IgD-negative memory B cell (primary cell): ENCODE measurements at regions not wholly inside any gene's neighbourhood (a gene's known extent, or its start where the extent isn't known, plus 50 kb on each side); places are given as distances from the start of the nearest gene placed in this dataset.

Experiments used
- H3K27ac Mint-ChIP-seq, 3 donors: one replicate each; pipeline ENCODE4 v1.8.0; 2020 to 2022; ENCODE audit warnings: mild to moderate bottlenecking in 3 of 3, mixed read lengths in 3 of 3, moderate library complexity in 1 of 3
- H3K27me3 Mint-ChIP-seq: one replicate; pipeline ENCODE4 v1.8.0; 2021; ENCODE audit warnings: mixed read lengths
- H3K36me3 Mint-ChIP-seq: one replicate; pipeline ENCODE4 v1.8.0; 2020; ENCODE audit warnings: mild to moderate bottlenecking, mixed read lengths
- H3K4me1 Mint-ChIP-seq, 3 donors: one replicate each; pipeline ENCODE4 v1.8.0; 2020 to 2022; ENCODE audit warnings: mixed read lengths in 3 of 3, mild to moderate bottlenecking in 1 of 3
- H3K4me3 Mint-ChIP-seq, 4 donors: one replicate each; pipeline ENCODE4 v1.8.0; 2020 to 2022; ENCODE audit warnings: mild to moderate bottlenecking in 4 of 4, mixed read lengths in 4 of 4, moderate library complexity in 3 of 4
- H3K9me3 Mint-ChIP-seq, 3 donors: one replicate each; pipeline ENCODE4 v1.8.0; 2020 to 2021; ENCODE audit warnings: mixed read lengths in 3 of 3, mild to moderate bottlenecking in 1 of 3

- H3K27me3 Mint-ChIP-seq: no peaks in the 10 kb centered on the region
- no peaks in the 10 kb centered on the region for H3K36me3 Mint-ChIP-seq
- H3K9me3 Mint-ChIP-seq: peaks cover 0 to 3% (median 2%) of the 10 kb centered on the region in 3 donors
- no peak overlapping the region for H3K4me3 Mint-ChIP-seq
- H3K4me1 Mint-ChIP-seq: no peaks in the 10 kb centered on the region
- H3K27ac Mint-ChIP-seq: no peak overlapping the region
These were observed 190.8 kb downstream of the ELAVL2 start for GRCh38 chr9:23635276-23635675.

DNA sequence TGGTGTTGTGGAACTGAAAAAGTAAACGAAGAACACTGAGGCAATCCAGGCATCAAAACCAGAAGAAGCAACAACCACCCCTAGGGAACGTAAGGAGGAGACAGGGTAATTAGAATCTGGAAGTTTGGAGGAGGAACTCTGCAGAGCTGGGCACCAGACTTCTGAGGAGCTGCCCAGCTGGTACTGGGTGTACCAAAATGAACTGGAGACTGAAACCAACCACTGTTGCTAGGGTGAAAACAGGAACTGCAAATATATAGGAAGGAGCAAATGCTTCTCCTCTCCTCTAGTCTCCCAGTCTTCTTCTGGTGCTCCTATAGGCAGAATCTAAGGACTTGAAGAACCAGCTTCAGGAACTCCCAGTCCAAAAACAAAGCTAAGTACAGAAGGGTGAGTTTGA, 189.8 kb downstream of the ELAVL2 start:
- H3K4me3 Mint-ChIP-seq: no peak overlapping the region

GRCh38 chr9:23638011-23638410, 188.0 kb downstream of the ELAVL2 start:
- Mint-ChIP-seq H3K9me3 (peaks cover 0 to 4% (median 4%) of the 10 kb centered on the region in 3 donors), H3K4me3 (no peak overlapping the region), H3K27me3 (no peaks in the 10 kb centered on the region), H3K27ac (no peak overlapping the region), H3K36me3 (no peaks in the 10 kb centered on the region), H3K4me1 (no peaks in the 10 kb centered on the region)

More for the DNA sequence above, 189.8 kb downstream of the ELAVL2 start:
- H3K27me3 Mint-ChIP-seq: no peaks in the 10 kb centered on the region
- no peaks in the 10 kb centered on the region for H3K36me3 Mint-ChIP-seq
- H3K9me3 Mint-ChIP-seq: peaks cover 0 to 3% (median 2%) of the 10 kb centered on the region in 3 donors
- H3K4me1 Mint-ChIP-seq: no peaks in the 10 kb centered on the region
- H3K27ac Mint-ChIP-seq: no peak overlapping the region

GRCh38 chr9:23638837-23639426, 187.1 kb downstream of the ELAVL2 start:
- no peaks in the 10 kb centered on the region for H3K27me3 Mint-ChIP-seq
- no peak overlapping the region for H3K4me3 Mint-ChIP-seq
- no peak overlapping the region for H3K27ac Mint-ChIP-seq
- no peaks in the 10 kb centered on the region for H3K36me3 Mint-ChIP-seq
- H3K9me3 Mint-ChIP-seq: peaks cover 0 to 6% (median 5%) of the 10 kb centered on the region in 3 donors
- no peaks in the 10 kb centered on the region for H3K4me1 Mint-ChIP-seq
